ENCODE measurements at regions not wholly inside any gene's neighbourhood (a gene's known extent, or its start where the extent isn't known, plus 50 kb on each side); places are given as distances from the start of the nearest gene placed in this dataset.

DNA sequence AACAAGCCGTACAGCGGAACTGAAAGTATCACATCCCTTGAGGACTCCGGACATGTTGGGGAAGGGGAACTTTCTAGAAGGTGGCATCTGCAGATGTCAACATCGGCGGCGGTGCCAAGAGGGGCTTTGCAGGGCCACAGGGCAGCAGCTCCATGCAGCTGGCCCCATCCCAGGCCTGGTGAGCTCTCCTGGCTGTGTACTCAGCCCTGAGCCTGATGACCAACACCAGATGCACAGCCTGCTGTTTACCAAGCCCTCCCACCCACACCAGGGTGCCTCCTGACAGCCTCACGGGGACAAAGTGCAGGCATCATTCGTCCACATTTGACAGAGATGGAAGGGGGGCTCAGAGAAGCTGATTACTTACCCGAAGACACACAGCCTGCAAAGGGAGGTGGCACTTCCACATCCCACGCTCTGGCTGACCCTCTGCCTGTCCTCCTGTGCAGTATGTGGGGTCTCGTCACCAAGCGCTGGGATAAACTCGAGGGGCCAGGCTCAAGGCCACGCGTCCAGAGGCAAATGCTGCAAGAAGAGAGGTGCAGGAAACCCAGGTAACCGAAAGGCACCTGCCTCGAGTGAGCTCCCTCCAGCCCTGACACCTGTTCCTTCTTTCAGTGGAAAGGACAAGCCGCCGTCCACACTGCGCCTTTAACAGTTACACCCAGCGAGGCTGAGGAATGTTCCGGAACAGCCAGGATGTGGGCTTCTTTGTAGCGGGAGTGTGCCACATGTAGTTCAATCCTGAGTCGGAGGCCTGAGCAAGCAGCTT lies 69.0 kb upstream of the ASAP2 start:
- peak; percentile 17 for DNase-seq (ENCODE audit: low spot score)

DNA sequence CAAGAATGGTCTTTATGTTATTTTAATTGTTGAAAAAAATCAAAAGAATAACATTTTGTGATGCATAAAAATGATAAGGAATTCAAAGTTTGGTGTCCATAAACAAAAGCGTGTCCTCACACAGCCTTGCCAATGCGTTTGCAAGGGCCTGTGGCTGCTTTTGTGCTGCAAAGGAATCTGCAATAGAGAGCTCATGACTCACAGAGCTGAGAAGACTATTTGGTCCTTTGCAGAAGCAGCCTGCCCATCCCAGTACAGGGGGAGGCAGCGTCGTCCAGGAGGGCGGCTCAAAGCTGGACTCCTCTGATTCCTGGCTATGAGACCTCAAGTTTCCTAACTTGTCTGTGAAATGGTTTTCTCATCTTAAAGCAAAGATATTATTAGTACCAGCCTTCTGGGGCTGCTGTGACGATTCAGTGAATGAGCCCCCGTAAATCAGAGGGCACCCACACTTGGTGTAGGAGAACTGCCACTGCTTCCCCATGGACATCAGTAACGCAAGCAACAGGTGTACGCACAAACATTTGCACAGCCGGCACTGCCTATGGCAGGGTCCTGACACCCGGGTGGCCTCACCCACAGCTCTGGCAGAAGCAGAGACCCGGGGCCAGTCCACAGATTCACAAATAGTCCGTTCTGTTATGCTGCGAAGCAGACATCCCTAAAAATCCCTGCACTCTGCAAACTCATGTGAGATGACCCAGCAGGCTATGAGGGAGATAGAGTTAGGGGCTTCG lies 70.6 kb upstream of the ASAP2 start:
- DNase-seq (ENCODE audit: low spot score): no peak

DNA sequence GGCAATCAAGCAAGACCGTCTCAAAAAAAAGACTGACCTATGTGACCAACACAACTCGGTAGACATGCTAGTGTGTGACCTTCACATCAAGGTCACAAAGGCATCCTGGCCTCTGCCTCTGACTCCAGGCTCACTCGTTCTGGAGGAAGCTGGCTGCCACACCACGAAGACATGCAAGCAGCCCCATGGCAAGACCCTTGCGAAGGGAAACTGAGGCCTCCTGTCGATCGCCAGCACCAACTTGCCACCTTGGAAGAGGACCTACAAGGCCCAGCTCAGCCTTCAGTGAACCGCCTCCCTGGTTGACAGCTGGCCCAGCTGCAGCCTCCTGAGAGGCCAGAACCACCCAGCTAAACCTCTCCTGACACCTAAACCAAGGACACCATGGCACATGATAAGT lies 79.3 kb upstream of the ASAP2 start:
- no peak for DNase-seq (ENCODE audit: low spot score)

DNA sequence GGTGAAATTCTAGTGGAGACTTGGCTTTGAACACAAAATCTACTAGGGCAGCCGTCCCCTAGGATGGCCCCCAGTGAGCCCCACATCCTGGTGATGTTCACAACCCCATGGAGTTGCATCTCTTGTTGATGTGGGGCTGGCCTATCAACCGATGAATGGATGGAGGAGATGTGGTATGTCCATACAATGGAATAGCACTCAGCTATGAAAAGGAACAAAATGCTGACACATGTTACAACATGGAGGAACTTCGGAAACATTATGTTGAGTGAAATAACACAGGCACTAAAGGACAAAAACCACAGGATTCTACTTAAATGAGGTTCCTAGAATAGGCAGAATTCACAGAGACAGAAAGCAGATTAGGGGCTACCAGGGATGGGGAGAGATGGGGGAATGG lies 80.1 kb upstream of the ASAP2 start:
- no peak for DNase-seq (ENCODE audit: low spot score)

DNA sequence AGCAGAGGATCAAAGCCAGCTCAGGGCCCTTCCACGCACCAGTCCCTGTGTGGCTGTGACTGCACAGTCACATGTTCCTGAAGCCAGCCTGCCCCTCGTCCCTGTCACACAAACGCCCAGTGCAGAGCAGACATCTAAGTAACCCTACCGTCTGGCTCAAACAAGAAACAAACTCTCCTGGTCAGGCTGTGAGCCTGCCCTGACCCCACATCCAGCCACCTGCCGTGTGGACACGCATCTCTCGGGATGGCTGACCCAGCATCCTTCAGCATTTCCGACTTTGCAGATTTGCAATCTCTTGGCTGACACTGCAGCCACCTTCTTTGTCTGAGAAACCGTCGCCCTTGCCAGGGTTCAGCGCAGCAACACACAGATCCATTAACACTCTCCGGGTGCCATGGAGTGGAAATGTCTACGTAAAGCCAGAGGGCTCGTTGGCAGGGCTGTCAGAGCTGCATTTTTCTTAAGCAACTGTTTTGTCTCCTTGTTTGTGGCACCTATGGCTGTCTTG lies 82.3 kb upstream of the ASAP2 start:
- peak; percentile 46 for DNase-seq (ENCODE audit: low spot score)

DNA sequence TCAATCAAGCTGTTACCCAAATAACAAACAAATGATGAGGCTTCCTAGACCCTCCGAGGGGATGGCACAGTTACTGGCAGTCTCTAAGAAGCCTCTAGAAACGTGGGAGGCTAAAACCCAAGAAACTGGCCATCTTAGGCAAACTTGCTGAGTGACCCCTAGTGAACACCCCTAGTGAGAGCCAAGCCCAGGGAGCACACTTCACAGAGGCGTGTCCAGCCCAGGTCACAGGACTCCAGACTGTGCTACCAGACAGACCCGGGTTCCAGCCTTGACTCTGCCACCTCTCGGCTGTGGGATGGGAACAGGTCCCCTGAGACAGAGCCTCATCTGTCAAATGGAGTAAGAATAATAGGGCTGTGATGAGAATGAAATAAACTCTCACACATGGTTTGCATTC lies 83.5 kb upstream of the ASAP2 start:
- DNase-seq (ENCODE audit: low spot score): no peak

DNA sequence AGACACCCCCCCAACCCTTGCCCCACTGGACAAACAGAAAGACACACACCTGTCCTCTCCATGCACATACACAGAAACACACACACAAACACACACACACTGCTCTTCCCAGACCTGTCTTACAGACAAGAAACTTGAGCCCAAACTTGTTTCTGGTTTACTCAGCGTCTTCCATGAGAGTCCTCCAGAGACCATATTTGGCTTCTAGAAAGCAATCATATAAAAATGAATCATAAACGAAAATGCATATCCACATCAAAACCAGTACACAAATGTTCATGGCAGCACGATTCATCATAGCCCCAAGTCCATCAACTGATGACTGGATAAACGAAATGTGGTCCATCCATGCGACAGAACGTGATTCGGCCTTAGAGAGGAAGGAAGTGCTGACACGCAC lies 84.2 kb upstream of the ASAP2 start:
- no peak for DNase-seq (ENCODE audit: low spot score)

DNA sequence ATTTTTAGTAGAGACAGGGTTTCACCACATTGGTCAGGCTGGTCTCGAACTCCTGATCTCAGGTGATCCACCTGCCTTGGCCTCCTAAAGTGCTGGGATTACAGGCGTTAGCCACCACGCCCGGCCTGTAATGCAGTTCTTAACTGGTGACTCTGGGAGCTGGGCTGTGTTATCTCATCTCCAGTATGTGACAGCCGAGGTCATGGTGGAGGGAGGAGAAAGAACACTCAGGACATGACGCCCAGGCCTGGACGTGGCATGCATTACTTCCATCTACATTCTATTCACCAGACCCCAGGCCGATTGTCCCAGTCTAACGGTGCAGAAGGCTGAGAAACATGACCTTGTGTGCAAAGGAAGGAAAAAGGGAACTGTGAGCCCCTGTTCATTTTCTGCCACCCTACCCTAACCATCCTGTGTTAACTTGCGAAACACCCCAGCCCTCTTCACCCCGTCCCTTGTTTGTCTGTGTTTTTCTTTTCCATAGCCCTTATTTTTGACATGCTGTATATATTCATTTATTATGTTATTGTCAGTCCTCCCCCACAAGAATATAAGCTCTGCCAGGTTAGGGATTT lies 88.1 kb upstream of the ASAP2 start:
- peak; percentile 75 for DNase-seq (ENCODE audit: low spot score)

DNA sequence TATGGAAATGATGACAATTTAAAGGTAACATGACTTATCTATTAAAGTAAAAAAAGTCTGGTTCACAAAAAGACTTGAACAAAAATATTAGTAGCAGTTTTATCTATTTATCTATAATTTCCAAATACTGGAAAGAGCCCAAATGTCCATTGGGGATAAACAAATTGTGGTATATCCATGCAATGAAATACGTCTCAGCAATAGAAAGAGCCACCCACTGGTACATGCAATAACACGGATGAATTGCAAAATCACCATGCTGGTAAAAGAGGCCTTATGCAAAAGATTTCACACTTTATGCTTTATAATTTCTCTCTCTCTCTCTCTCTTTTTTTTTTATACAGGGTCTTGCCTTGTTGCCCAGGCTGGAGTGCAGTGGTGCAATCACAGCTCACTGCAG lies 91.4 kb upstream of the ASAP2 start:
- DNase-seq (ENCODE audit: low spot score): no peak

DNA sequence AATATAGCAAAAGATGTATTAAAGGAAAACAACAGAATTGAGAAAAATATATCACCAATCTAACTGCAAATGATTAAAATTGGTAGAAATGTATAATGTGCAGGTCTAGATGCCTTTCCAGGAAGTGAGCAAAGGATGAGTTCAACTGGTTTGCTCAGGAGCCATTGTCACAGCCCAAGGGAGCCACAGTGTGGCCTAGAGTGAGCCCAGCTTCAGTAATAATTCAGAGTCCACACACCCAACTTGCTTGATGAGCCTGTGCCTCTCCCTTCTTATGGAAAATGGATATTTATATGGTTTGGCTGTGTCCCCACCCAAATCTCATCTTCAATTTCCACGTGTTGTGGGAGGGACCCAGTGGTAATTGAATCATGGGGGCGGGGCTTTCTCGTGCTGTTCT lies 92.2 kb upstream of the ASAP2 start:
- DNase-seq (ENCODE audit: low spot score): no peak

DNA sequence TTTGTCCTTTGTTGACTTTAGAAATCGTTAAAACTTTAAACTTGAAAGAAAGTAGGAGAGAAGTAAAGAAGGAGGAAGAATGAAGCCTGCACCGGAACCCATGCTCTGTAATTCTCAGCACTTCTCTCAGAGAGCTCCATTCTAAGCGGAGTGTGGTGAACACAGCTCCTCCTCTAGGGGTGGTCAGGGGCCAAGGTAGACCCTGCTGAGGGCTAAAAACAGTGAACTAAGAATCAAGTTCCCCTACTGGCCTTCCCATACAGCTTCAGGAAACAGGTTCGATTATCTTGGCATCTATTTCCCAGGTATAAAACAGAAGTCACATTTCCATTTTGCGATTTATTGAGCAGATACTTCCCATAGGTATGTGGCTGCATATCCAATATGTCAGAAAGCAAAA lies 92.7 kb upstream of the ASAP2 start:
- DNase-seq (ENCODE audit: low spot score): no peak

DNA sequence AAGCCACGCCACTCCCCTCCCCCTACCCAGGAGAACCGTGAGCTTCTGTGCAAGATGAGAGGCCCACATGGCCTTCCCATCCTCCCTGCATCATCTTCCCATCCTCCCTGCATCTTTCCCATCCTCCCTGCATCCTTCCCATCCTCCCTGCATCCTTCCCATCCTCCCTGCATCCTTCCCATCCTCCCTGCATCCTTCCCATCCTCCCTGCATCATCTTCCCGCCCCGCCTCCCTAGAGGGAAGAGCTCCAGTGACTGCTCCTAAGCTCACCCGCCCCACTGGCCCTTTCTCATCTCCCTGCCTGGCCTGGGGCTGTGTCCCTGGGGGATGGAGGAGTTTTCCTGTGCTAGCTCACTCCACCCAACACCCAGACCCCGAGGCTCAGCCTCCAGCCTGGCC lies 93.3 kb upstream of the ASAP2 start:
- peak; percentile 65 for DNase-seq (ENCODE audit: low spot score)

DNA sequence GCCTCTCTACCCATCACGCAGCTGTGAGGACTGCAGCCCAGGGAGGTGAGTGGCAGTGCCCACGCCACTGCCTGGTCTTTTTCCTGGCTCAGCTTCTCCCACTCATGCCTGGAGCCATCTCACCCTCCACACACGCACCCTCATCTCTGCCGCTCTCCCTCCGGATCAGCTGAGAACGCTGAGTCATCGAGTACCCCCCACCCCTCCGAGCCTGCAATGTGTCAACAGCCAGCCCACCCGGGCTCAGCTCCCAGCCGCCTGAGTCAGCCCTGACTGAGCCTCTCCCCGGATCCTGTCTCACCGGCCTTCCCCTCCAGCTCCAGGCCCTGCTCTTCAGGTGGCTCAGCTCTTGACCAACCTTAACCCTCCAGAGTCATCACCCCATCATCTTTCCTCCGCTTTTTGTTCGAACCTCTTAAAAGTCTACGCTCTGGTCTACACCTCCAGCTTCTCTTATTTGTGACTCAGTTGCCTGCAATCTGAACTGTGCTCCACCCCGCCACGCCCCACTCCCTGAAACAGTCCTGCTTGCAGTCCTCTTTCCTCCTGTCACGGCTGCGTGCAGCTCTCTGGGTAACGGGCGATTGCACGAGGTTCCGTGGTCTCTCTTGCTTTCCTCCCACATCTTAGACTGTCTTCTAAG lies 94.4 kb upstream of the ASAP2 start:
- peak; percentile 56 for DNase-seq (ENCODE audit: low spot score)

DNA sequence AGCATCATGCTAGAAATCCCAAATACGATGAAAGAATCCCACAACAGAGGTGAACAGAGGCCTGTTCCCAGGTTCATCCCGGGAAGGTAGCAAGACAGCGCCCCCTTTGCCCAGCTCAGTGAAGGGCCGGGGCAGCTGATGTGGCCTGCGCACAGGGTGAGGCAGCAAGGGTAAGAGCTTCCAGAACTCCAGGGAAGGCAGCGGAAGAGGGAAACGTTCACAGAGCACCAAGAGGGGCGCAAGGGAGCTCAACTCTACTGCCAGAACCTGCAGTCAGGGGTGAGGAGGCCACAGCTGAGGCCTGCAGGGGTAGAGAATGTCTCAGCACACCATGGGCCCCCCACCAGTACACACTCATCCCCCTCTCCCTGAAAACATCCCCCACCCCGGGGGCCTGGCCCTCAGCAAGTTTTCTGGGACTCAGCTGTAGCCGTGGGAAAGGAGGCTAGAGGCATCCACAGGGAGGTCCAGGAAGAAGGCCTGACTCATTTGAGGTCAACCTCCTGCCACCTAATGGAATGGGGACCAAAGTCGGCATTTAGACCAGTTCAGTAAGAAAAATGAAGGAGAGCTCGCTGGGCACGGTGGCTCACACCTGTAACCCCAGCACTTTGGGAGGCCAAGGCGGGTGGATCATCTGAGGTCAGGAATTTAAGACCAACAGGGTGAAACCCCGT lies 95.6 kb upstream of the ASAP2 start:
- peak; percentile 81 for DNase-seq (ENCODE audit: low spot score)

DNA sequence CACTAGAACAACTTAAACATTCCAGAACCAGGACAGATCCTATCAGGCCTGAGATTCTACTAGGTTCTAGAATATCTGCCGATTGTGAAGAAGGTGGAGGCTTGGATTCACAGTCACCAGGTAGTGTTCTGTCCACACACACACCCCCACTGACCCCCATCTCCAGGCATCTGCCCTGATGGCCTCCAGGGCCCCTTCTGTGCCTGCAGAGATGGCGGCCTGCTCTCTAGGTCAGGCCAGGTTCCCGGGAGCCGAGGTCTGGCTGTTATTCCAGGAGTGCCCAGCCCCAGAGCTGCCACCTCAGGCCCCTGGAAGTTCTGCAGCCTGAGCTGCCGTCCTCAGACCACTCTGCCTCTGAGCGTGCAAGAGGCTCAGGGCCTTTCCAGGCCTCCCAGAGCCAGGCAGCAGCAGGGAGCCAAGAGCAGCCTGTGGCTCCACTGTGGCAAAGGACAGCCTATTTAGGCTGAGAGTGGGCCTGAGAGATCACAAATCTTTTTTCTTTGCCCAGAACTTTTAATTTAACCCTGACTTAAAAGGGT lies 96.2 kb upstream of the ASAP2 start:
- DNase-seq (ENCODE audit: low spot score): peak; percentile 76

DNA sequence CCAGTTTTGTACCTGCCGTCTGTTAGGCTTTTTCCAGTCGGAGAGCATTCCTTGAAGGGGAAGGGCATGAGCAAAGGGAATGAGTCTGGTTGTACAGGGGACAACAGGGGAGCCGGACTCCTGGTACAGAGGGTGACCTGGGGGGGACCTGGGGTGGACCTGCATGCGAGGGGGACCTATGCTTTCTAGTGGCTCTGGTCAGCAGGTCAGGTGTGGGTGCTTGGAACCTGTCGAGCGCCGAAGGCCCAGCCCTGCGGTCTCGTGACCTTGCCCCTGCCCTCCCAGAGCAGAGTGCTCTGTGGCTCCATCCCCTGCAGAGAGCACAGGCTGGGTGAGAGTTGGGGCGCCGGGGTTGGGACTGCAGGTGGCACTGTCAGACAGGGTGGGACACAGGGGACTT lies 96.7 kb upstream of the ASAP2 start:
- DNase-seq (ENCODE audit: low spot score): no peak

DNA sequence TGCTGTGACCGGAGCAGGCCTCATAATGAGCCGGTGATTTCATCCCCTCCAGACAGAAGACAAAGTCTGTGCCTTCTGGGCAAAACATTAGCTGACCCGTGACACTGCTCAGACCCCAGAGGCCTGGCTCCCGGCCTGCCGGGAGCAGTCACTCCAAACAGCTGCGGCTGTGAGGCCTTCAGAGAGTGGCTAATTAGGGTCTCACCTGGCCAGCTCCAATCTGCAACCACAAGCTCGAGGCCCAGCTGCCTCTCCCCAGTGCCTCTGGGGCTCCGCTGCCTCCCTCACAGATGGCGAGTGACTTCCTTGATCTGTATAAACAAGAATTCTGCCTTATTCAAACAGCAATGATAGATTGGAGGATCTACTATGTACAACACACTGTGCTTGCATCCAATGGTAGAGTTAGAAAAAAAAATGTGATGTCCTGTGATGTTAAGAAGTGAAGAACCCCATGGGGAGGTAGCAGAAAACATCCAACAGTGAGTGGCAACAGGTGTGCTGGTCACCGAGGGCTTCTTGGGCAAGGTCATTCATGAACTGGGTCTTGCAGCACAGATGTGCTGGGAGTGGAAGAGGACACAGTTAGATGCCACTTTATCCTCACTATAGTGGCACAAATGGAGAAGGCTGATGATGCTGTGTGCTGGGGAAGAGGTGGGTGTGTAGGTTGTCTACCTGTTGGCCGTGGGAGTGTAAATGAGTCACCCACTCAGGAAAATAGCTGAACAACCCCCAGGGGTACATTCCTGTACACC lies 98.2 kb upstream of the ASAP2 start:
- DNase-seq (ENCODE audit: low spot score): peak; percentile 40

DNA sequence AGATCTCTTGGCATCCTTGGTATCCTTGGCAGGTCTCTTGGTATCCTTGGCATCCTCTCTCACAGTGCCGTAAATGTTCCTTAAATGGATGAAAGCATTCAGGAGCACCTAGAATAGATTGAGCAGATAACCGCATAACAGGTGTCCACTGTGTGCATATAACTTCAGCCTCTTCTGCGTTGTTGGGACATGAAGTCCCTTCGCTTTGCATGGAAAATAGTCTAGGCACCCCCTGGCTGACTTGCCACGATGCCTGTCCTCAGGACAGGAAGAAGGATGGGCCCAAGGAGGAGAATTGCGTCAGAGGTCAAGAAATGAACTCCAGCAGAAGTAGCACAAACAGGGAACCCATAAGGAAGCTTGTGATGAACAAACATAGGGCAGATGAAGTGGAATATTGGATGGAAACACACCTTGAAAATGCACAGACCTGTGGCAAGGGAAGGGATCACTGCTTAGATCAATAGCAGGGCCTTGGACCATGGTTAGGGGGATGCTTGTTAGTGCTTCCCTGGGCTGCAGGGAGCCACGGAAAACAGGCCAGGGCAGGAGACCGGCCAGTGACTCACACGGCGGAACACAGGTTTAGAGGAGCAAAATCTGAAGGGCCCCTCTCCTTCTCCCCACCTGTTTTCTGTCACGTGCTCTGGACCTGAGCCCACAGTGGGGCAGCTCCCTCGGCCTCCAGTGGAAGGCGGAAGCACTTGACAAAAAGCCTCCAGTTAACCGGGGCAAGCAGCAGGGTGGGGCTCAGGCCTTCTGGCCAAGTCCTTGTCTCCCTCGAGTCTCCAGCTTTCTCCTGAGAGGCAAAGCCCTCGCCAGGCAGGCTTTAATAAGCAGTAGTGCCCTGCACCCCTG lies 99.2 kb upstream of the ASAP2 start:
- DNase-seq (ENCODE audit: low spot score): no peak

DNA sequence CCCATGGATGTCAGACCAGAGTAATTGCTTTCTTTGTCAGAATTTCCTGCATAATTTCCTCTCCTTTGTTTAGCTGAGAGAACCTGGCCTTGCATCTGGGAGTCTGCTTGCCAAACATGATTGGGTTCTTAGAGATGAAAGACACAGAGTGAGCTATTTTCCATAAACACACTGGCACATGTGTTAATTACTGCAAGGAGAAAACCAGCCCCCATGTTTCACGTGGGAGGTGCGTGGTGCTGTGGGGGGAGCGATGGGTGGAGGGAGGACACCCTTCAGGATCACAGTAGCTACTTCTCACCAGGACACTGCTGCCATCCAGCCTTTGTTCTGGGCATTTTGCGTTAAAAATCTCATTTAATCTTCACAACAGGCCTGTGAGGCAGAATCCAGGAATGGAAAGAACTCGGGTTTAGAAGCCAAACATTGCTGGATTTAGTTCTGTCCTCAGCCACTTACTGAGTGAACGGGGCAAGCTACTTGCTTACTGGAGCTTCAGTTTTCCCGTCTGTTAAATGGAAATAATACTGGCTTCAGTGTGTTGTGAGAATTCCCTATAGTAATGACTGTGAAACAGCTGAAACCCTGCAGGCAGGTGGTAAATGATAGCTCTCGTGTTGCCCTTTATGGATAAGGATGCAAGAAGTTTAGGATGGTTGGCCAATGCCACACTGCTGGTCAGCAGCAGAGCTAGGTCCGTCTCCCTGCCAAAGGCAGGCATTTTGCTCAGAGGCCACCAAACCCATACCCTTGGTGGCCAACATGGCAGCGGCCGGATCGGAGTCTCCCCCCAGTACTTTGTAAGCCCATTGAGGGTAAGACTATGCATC lies 100.1 kb upstream of the ASAP2 start:
- DNase-seq (ENCODE audit: low spot score): no peak
